Choroid plexus epithelial cell (primary cell): ENCODE measurements at regions not wholly inside any gene's neighbourhood (a gene's known extent, or its start where the extent isn't known, plus 50 kb on each side); places are given as distances from the start of the nearest gene placed in this dataset.

Experiments
- DNase-seq: peaks from one replicate; pipeline ENCODE4 v3.0.0-alpha.2; 2010; ENCODE audit warnings: low read depth
- H3K4me3 ChIP-seq: 2 replicates; pipeline ENCODE4 v1.5.1; 2011; ENCODE audit warnings: low read depth, mild to moderate bottlenecking, control low read depth, low read length, moderate library complexity
- CTCF ChIP-seq: conservative IDR thresholded peaks from 2 replicates; pipeline ENCODE4 v1.5.1; 2011; ENCODE audit warnings: low read depth, mild to moderate bottlenecking, control low read depth, inconsistent platforms, low read length, moderate library complexity

- H3K4me3 ChIP-seq, result no peak overlapping the region
- no peak for TF ChIP-seq CTCF
- no peak for DNase-seq
These were observed 57.1 kb upstream of the MACF1 start for GRCh38 chr1:39147099-39148025.

- no peak for DNase-seq
- H3K4me3 ChIP-seq, result no peak overlapping the region
- TF ChIP-seq CTCF, result no peak
These were observed 55.6 kb upstream of the MACF1 start for GRCh38 chr1:39148942-39149341.

GRCh38 chr1:39149509-39149908 lies 55.0 kb upstream of the MACF1 start:
- no peak for DNase-seq
- TF ChIP-seq CTCF, result no peak
- H3K4me3 ChIP-seq, result no peak overlapping the region

GRCh38 chr1:39150779-39151178 lies 53.7 kb upstream of the MACF1 start:
- no peak overlapping the region for H3K4me3 ChIP-seq
- no peak for DNase-seq

GRCh38 chr1:39151267-39151666 lies 53.2 kb upstream of the MACF1 start:
- no peak for DNase-seq
- TF ChIP-seq CTCF, result no peak
- no peak overlapping the region for H3K4me3 ChIP-seq

More at GRCh38 chr1:39150779-39151178, 53.7 kb upstream of the MACF1 start:
- TF ChIP-seq CTCF, result no peak

- DNase-seq, result no peak
- no peak overlapping the region for H3K4me3 ChIP-seq
- no peak for TF ChIP-seq CTCF
These were observed 51.6 kb upstream of the MACF1 start for GRCh38 chr1:39152923-39153322.

GRCh38 chr1:39153684-39154083 lies 50.8 kb upstream of the MACF1 start:
- DNase-seq, result no peak
- H3K4me3 ChIP-seq, result no peak overlapping the region
- TF ChIP-seq CTCF, result no peak
